Spleen (tissue), 7 donors: ENCODE measurements at regions not wholly inside any gene's neighbourhood (a gene's known extent, or its start where the extent isn't known, plus 50 kb on each side); places are given as distances from the start of the nearest gene placed in this dataset.

ENCODE experiments used
- POLR2A ChIP-seq, 3 donors: fragments of 450-650 bp; IDR thresholded peaks; one replicate each; pipeline ENCODE4 v1.5.1; 2017; ENCODE audit warnings: antibody characterized with exemption in 3 of 3, mild to moderate bottlenecking in 1 of 3
- POLR2AphosphoS5 ChIP-seq, 3 donors: sonication (generic); formaldehyde crosslinking; IDR thresholded peaks; one replicate each; pipeline ENCODE4 v1.5.1; 2017; ENCODE audit warnings: antibody characterized with exemption in 3 of 3
- TF ChIP-seq, protein P1 (sequence below), 11 experiments: fragments of 200-600 bp in 7 of 11; fragments of 450-650 bp in 4 of 11; sonication (generic) in 4 of 11; IDR thresholded peaks in 8 of 11; conservative IDR thresholded peaks in 3 of 11; 1 replicate in 7 of 11; 2 replicates in 4 of 11; pipeline versions ENCODE4 v1.4.0 to v1.8.0; 2016 to 2021; ENCODE audit warnings: antibody characterized with exemption in 11 of 11, inconsistent platforms in 4 of 11, mild to moderate bottlenecking in 1 of 11
- donor health status: DM: no; HTN: no; CAD: no; lungs with moderate emphysema.
- donor health status: DM: no; HTN: no; CAD: no.
- donor health status: DM: no; HTN: no; CAD: no.

GRCh38 chr3:164351131-164351530 is 727.2 kb downstream of the SI start:
- TF ChIP-seq, protein P1, sequence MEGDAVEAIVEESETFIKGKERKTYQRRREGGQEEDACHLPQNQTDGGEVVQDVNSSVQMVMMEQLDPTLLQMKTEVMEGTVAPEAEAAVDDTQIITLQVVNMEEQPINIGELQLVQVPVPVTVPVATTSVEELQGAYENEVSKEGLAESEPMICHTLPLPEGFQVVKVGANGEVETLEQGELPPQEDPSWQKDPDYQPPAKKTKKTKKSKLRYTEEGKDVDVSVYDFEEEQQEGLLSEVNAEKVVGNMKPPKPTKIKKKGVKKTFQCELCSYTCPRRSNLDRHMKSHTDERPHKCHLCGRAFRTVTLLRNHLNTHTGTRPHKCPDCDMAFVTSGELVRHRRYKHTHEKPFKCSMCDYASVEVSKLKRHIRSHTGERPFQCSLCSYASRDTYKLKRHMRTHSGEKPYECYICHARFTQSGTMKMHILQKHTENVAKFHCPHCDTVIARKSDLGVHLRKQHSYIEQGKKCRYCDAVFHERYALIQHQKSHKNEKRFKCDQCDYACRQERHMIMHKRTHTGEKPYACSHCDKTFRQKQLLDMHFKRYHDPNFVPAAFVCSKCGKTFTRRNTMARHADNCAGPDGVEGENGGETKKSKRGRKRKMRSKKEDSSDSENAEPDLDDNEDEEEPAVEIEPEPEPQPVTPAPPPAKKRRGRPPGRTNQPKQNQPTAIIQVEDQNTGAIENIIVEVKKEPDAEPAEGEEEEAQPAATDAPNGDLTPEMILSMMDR (IDR thresholded peaks at IDR 0.05 in 8 of 11, conservative IDR thresholded peaks at IDR 0.05 in 3 of 11): no peak
- TF ChIP-seq POLR2A (IDR thresholded peaks at IDR 0.05): no peak
- TF ChIP-seq POLR2AphosphoS5 (IDR thresholded peaks at IDR 0.05): no peak
